Endothelial cell of hepatic sinusoid (primary cell): ENCODE measurements at regions not wholly inside any gene's neighbourhood (a gene's known extent, or its start where the extent isn't known, plus 50 kb on each side); places are given as distances from the start of the nearest gene placed in this dataset.
"Not testable (repeated sequence)": the region's sequence is repeated elsewhere in the genome, so short reads cannot be mapped to it uniquely, and the experiment has no call there.

ENCODE experiments used
- in situ Hi-C: cut with HindIII; loops from 2 replicates; pipeline ENCODE4 v1.10.0; 2017; ENCODE audit warnings: low sequenced_read_pairs

DNA sequence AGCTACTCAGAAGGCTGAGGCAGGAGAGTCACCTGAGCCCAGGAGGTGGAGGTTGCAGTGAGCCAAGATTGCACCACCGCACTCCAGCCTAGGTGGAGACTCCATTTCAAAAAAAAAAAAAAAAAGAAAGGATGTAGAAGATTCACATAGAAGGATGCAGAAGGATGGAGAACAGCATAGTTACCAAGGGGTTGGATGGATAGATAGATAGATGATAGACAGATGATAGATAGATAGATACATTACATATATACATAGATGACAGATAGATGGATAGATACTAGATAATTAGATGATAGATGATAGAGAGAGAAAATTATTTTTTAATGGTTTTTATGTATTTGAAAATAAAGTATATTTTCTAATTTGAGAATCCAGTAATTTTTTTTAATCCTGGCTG, 160.7 kb upstream of the ARID1B start:
- in situ Hi-C loops: no loop called here

DNA sequence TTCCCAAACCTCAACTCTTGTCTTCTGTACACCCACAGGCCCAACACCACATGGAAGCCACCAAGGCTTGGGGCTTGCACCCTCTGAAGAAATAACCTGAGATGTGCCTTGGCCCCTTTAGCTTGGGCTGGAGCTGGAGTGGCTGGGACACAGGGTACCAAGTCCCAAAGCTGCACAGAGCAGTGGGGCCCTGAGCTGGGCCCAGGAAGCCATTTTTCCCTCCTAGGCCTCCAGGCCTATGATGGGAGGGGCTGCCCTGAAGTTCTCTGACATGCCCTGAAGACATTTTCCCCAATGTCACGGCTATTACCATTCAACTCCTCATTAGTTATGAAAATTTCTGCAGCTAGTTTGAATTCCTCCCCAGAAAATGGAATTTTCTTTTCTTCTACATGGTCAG, 163.2 kb upstream of the ARID1B start:
- in situ Hi-C loops: no loop called here

DNA sequence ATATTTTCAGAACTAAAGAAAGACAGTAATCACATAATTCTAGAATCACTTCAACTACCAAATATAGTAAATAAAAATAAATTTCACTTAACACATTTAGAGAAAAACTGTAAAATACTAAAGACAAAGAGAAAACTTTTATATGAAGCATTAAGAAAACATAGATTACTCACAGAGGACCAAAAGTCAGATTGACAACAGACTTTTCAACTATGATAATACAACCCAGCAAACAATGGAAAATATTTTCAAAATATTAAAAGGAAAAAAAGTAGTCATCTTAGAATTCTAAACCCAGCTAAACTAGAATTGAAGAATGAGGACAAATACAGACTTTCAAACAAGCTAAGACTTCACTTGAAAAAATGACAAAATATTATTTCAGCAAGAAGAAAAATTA, 164.8 kb upstream of the ARID1B start:
- in situ Hi-C loops: no loop called here

DNA sequence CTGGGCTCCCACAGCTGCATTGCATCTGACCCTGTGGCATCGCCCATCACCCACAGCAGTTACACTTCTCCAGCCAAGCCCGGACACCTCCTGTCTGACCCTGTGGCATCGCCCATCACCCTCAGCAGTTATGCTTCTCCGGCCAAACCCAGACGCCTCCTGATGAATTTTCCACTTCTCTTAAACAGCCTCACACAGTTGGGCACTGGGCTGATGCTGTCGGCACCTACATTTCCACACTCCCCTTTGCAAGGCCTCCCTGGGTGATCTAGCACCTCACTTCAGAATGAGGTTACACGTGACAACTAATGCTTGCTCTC, 175.2 kb upstream of the ARID1B start:
- in situ Hi-C loops: no loop called here

DNA sequence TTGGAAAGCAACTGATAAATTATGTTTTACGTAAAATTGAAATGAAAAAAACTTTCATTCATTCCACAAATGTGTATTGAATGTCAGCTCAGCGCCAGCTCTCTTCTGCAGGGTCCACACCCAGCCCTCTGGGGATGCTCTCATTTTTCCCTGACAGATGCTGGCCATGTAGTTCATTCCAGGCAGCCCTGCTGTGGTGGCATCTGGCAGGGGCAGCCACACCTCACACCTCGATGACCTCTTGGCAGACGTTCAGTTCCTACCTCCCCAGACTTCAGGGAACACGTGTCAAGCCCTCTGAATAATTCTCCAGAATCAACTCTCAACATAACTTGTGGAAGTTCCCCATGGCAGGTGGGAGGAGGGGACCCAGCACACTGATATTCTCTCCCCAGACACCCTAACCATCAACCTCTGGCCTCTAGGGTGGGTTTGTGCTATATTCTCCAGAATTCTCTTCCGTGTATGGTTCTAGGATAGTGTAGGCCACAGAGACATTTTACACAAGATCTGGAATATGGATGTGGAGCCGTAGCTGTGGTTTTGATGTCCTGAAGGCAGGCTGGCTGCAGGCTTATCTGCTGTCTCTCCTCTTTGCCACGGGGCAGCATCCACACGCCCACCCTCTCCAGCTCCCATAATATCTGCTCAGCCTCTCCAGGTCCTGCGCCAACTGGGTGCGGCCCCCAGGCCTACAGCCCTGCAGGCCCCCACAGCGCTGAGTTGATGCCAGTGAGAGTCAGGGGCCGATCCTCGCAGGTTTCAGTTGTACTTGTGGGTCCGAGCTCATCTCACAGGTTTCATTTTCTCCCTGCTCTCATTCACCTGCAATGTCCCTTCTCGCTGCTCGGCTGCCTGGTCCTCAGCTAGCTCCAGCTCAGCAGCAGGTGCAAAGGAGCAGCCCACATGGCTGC, 175.8 kb upstream of the ARID1B start:
- in situ Hi-C loops: no loop called here

DNA sequence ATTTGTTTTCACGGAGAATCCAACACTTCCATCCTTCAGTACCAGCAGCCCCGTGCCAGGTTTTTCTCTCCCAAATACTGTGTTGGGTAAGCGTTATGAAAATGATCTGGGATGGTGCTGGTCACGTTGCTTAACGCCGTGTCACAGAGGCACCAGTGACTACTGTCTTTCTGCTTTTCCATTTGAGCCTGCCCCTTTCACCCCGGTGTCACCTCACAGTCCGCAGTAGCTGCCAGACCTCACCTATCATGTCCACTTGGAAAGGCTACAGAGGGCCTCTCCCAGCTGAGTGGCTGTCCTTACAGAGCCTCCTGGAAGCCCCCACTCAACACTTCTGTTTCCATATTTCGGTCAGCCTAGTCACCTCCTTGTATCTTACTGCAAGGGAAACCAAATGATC, 176.5 kb upstream of the ARID1B start:
- in situ Hi-C loops: no loop called here

DNA sequence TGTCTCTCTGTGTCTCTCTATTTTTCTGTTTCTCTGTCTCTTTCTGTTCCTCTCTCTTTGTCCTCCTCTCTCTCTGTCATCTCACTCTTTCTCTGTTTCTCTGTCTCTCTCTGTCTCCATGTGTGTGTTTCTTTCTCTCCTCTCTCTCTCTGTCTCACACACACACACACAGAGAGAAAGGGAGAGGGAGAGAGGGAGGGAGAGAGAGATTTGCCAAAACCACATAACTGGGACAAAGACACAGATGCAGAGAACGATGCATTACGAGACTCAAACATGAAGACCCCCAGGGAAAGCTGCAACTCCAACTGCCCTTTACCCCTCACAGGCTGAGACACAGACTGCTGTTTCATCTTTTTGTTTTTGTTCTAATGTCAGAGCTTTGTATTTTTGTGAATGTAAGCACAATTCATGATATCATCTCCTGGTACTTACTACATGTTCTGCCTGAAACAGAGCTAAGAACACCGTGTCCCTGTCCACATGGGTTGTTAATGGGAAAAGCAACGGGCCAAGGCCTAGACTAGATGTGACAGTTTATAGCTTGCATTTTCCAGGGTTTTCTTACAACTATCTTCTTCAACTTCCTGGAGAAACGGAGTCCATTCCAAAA, 177.1 kb upstream of the ARID1B start:
- in situ Hi-C loops: no loop called here

DNA sequence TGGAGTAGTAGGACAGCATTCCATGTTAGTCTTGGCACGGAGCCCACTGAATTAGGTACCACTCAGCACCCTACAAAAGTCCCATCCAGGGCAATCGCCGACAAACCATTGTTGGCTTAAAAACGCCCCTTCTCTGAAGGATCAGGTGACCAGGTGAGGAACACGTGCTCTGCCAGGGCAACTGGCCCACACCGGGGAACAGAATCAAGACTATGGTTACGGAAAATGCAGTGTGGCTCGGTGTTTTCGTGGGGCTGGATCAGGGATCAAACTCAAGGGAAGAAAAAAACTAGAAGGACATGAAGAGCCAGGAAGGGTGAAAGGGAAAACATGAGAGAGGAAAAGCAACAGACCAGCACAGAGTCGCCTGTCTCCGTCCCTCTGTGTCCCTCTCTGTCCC, 177.8 kb upstream of the ARID1B start:
- in situ Hi-C loops: no loop called here

DNA sequence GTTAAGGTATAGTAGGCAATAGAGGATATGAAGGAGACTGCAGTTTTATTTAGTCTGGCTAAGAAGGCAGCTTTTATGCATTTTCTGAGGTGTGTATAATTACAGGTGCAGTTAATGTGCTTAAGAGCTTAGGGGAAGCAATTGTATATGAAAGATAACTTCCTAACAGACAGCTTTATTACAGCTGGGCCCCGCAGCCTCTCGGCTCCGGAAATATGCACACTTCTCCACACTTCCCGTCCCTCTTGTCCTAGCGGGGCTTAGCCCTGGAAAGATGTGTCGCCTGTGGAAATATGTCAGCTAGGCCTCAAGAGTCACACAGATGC, 178.4 kb upstream of the ARID1B start:
- in situ Hi-C loops: no loop called here

DNA sequence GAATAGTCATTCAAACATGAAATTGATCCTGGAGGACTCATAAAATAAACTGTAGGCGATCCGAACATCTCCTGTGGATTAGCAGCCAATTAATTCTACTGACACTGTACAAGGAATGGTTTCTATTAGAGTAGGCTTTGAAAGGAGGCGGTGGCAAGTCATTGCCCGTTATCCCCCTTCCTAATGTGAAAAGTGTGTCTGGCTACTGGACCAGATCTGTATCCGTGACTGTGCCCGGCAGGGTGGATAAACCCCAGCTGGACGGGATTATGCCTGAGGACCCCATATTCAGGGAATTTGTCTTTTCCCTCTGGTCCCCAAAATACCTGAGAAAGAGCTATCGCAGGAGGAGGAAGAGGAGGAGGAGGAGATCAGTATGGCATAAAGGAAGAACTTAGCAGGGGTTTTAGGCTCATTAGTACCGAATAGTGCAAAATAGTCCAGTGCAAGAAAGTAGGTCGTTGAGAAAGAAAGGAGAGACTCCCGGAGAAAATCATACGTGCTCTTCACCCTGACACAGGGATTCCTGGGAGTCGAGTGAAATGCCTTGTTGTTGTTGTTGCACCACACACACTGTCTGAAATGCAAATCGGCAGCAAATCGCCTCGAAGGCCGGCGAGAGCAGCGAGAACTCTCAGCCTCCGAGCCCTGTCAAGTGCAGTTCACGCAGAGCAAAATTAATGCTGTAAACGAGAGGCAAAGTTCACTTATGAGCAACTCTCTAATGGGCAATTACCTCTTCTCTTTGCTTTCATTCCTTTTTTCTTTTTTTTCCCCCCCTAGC, 178.9 kb upstream of the ARID1B start:
- in situ Hi-C loops: no loop called here

DNA sequence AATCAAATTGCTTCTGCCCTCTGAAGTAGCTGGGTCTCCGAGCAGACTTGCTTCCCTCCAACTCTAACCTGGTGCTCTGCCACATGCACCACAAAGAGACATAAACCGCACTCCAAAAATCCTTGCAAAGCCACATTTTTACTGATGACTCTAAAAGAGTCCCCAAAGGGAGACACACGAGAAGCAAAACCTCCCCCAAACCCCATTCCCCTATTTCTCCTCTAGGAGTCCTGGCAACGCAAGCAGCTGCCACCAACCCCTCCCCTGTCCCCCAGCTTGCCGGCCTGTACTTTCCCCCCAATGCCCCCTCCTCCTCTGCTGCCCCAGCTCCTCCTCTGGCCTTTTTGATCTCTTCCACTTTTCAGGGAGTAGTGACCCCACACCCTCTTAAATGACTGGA, 180.1 kb upstream of the ARID1B start:
- in situ Hi-C loops: no loop called here

DNA sequence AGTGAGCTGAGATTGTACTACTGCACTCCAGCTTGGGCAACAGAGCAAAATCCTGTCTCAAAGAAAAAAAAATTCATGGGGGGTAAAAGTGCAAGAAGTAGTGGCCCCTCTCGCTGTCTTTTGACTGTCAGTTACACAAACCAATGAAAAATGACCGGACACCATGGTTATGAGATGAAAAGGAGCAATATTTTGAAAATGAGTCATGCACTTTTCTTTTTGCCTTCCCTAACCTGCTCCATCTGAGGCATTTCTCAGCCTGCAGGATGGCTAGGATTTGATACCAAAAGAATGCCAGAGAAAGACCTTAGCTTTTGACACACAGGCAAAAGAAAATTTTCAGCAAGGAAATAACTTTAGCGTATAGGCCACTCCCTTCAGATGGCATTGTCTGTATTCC, 181.7 kb upstream of the ARID1B start:
- in situ Hi-C loops: no loop called here

DNA sequence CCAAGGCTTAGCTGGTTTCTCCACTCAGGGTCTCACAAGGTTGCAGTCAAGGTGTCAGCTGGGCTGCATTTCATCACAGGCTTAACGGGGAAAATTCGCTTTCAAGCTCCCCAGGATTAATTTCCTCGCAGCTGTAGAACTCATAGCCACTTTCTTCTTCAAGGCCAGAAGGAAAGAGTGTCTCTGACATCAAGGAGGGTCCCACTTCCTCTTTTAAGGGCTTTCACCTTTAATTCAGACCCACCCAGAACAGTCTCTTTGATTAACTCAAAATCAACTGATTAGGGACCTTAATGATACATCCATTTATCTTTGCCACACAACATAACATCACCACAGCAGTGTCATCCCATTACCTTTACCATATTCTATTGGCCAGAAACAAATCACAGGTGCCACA, 183.3 kb upstream of the ARID1B start:
- in situ Hi-C loops: no loop called here

DNA sequence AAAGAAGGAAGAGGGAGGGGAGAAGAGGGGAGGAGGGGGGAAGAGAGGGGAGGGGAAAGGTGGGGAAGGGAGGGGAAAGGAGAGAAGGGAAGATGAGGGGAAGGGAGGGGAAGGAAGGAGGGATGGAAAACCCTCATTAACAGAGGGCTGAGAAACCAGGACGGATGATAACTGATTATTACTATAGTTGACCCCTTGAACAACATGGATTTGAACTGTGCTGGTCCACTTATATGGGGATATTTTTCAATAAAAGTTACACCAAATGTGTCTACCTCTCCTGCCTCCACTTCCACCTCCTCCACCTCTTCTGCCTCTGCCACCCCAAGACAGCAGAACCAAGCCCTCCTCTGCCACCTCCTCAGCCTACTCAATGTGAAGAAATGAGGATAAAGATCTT, 184.1 kb upstream of the ARID1B start:
- in situ Hi-C loops: no loop called here

DNA sequence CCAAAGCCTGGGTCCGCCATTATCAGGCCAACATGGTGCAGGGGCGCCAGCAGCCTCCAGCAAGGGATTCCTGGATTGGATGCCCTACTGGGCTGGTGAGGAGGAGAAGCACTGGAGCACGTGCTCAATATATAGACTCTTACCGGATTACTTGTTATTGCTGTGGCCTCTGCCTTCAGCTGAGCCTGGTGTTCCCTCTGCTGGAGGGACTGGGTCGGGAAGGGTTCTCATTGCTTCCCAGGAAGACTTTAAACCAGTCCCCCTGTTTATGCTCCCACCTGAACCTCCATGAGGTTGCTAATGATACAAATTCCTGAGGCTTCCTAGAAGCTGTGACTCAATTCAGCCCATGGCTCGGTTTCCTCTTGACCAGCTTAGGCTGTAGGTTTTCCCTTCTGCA, 186.7 kb upstream of the ARID1B start:
- in situ Hi-C loops: no loop called here

DNA sequence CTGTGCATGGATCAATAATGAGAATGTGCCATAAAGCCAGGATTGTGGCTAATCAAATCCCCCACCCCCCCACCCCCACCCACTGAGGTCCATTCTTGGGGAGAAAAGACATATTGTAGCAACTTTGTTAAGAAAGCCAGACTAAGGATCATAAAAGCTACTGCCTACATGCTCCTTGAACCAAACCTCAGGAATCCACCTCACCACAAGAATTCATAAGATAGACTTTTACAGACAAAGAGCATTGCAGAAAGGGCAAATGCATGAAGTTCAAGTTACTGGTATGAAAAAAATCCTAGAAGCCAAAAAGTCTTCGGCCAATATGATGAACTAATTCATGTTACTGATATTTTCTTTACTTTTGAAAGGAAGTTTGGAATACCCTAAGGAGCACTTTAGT, 187.9 kb upstream of the ARID1B start:
- in situ Hi-C loops: no loop called here

DNA sequence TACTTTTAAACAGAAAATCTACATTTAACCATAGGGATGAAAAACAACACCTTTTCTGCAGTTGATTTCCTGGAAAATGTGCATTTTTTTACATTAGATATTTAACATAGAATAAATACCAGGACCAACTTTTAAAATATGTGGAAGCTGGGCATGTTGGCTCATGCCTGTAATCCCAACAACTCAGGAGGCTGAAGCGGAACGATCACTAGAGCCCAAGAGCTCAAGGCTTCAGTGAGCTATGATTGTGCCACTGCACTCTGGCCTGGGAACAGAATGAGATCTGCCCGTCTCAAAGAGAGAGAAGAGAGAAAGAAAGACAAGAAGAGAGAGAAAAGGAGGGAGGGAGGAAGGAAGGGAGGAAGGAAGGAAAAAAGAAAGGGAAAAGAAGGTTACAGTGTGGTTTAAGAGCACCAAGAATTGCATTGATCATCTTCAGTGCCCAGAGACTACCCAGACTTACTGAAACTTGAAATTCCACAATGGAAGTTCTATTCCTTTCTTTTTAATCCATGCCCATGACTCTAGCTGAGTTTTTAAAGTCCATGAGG, 189.4 kb upstream of the ARID1B start:
- in situ Hi-C loops: no loop called here

DNA sequence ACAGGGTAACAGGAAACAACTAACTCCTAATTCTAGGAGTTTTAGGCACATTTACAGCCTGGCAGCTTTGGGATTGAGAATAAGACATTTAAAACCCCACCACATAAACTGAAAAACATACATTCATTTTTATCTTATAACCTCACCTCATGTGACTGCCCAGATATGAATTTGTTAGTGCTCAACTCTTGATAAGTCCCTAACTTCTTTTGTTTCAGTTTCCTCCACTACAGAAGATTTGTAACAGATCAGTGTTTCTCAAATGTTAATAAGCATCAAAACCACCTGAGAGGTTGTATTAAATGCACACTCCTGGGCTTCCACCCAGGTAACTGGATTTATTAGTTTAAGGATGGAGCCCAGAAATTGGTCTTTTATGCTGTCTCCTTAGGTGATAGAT, 190.1 kb upstream of the ARID1B start:
- in situ Hi-C loops: no loop called here

DNA sequence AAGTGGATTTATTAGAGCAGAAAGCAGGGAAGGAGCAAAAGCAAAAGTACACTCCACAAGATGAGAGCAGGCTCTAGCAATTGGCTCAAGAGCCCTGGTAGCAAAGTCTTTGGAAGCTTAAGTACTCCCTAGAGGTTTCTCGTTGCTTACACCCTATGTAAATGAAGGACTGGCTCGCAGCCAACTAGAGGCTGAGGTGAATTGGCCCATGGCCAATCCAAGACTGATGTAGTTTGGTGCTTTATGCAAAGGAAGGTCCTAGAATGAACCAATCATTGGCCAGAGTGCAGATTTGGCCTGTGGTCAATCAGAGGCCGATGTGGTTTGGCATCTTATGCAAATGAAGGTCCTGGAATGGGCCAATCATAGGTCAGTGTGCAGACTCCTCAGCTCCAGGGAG, 191.3 kb upstream of the ARID1B start:
- in situ Hi-C loops: no loop called here

DNA sequence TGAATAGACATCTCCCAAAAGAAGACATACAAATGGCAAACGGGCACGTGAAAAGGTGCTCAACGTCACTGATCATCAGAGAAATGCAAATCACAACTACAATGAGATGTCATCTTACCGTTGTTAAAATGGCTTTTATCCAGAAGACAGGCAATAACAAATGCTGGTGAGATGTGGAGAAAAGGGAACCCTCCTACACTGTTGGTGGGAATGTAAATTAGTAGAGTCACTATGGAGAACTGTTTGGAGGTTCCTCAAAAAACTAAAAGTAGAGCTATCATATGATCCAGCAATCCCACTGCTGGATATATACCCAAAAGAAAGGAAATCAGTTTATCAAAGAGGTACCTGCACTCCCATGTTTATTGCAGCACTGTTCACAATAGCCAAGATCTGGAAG, 193.1 kb upstream of the ARID1B start:
- in situ Hi-C loops: not testable (repeated sequence)

DNA sequence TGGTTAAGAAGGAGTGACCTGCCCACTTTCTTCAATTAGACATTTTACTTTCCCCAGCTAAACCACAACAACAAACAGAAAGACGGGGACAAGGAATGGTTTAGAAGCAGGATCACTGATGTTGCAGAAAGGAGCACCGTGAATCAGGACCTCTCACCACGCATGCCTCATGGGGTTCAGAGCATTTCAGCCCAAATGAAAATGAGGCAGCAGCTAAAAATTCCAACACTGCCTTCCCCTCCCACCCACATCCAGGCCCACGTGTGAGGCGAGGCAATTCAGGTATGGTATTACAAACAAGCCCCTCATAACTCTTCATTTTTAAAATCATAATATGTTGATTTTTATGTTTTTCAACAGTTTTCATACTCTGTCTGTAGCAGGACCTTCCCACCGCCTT, 194.1 kb upstream of the ARID1B start:
- in situ Hi-C loops: no loop called here

DNA sequence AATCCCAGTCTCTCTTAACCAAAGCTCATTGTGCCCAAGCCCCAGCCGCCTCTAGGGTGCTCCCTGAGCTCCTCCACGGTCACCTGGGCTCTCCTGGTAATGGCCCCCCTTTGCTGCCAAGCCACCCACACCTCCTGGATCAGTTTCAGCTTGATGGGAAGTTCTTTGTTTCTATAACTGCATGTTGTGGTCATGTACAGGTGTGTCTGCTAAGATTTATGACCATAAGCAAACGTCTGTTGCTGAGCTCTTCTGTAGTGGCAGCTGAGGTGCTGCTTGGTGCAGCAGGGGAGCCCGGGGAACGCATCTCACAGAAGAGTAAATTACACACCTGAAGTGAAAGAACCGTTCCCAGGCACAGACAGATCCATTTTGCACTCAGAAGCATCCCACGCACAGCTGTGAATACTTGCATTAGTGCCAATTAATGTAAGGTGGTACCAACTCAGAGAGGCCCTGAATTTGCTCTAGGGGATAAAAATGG, 194.6 kb upstream of the ARID1B start:
- in situ Hi-C loops: no loop called here
